ENCODE measurements at regions not wholly inside any gene's neighbourhood (a gene's known extent, or its start where the extent isn't known, plus 50 kb on each side); places are given as distances from the start of the nearest gene placed in this dataset.

GRCh38 chr12:58378028-58378427 lies 436.7 kb downstream of the ATP23 start:
- peaks cover 0 to 3% (median 0%) of the 10 kb centered on the region in 4 experiments for H3K4me1 ChIP-seq (ENCODE audit: control extremely low read depth in 1 of 4, control insufficient read depth in 4 of 4, insufficient read depth in 4 of 4, low read length in 3 of 4)
- CTCF ChIA-PET: no interaction called here
- POLR2A ChIA-PET: no interaction called here

DNA sequence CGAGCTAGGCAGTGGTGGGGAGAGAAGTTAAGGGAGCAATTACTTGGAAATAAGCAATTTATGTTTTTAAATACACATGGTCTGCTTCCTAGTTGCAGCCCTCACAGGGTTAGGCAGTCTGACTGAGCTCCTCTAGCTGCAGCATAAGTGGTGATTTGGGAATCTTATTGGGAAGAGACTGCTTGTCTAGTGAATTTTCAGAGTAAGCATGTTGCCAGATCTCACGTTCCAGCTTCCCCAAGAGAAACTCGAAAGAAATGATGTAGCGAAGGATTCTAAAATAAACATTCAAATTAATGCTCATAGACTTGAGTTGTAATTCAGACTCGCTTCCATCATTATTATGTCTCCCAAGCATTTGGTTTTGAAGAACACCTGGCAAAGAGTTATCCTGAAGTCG lies 440.2 kb downstream of the ATP23 start:
- no peak overlapping the region for H3K4me3 ChIP-seq (ENCODE audit: control insufficient read depth in 1 of 7, extremely low read depth in 1 of 7, insufficient read depth in 4 of 7, low read depth in 2 of 7, low read length in 6 of 7)
- no peak overlapping the region for H3K27ac ChIP-seq (ENCODE audit: insufficient read depth in 1 of 2, low read depth in 1 of 2, low read length in 2 of 2, poor library complexity in 1 of 2, severe bottlenecking in 2 of 2)
- CTCF ChIA-PET: interaction anchor here (0.8 to 1.4 kb wide), 2 partner anchors 10 to 16 kb away, joined by 3 to 4 read pairs; no protein-coding TSS in a partner anchor
- peaks cover 0 to 1% (median 0%) of the 10 kb centered on the region in 5 experiments for H3K9me3 ChIP-seq (ENCODE audit: control extremely low read depth in 1 of 5, control insufficient read depth in 4 of 5, insufficient read depth in 2 of 5, low read depth in 1 of 5, low read length in 4 of 5)
- H3K4me1 ChIP-seq (ENCODE audit: control extremely low read depth in 1 of 4, control insufficient read depth in 4 of 4, insufficient read depth in 4 of 4, low read length in 3 of 4): peaks cover 0 to 24% (median 3%) of the 10 kb centered on the region in 4 experiments
- POLR2A ChIA-PET: no interaction called here
- no peak for DNase-seq
- no peaks in the 10 kb centered on the region for H3K27me3 ChIP-seq (replicated peaks in 2 of 5; ENCODE audit: control insufficient read depth in 4 of 5, insufficient read depth in 5 of 5, low read length in 4 of 5)
- no peaks in the 10 kb centered on the region for H3K36me3 ChIP-seq (ENCODE audit: control insufficient read depth in 4 of 4, insufficient read depth in 4 of 4, low read length in 3 of 4)
- WGBS (ENCODE audit: insufficient coverage): 100% methylated on average over 5 of the region's 6 CpGs

More at GRCh38 chr12:58378028-58378427, 436.7 kb downstream of the ATP23 start:
- Histone ChIP-seq H3K36me3 (ENCODE audit: control insufficient read depth in 4 of 4, insufficient read depth in 4 of 4, low read length in 3 of 4) (no peaks in the 10 kb centered on the region), H3K27me3 (replicated peaks in 2 of 5; ENCODE audit: control insufficient read depth in 4 of 5, insufficient read depth in 5 of 5, low read length in 4 of 5) (no peaks in the 10 kb centered on the region), H3K4me3 (ENCODE audit: control insufficient read depth in 1 of 7, extremely low read depth in 1 of 7, insufficient read depth in 4 of 7, low read depth in 2 of 7, low read length in 6 of 7) (no peak overlapping the region), H3K9me3 (ENCODE audit: control extremely low read depth in 1 of 5, control insufficient read depth in 4 of 5, insufficient read depth in 2 of 5, low read depth in 1 of 5, low read length in 4 of 5) (peaks cover 0 to 2% (median 0%) of the 10 kb centered on the region in 5 experiments), H3K27ac (ENCODE audit: insufficient read depth in 1 of 2, low read depth in 1 of 2, low read length in 2 of 2, poor library complexity in 1 of 2, severe bottlenecking in 2 of 2) (no peak overlapping the region)
- no peak for DNase-seq
- no CpG with 5 or more reads among the region's 2 CpGs for WGBS (ENCODE audit: insufficient coverage)

DNA sequence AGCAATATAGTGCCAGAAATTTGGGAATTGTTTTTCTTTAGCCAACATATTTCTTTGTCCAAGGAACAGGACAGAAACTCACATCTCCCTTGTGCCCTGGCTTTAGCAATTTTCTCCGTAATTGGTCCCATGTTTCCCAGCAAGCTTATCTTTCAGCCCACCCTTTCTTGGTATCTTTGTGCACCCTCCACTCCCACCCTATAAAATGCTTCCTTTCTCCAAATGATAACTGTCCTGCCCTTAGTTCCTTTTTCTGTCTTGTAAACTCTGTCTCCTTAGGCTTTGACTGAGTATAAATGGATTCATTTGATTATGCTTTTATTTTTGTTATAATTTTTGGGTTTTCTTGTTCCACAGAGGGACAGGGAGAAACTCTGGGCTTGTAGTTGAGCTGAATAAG lies 442.8 kb downstream of the ATP23 start:
- CTCF ChIA-PET: no interaction called here
- peak overlapping the region in 1 of 7 experiments; percentile 1 for H3K4me3 ChIP-seq (ENCODE audit: control insufficient read depth in 1 of 7, extremely low read depth in 1 of 7, insufficient read depth in 4 of 7, low read depth in 2 of 7, low read length in 6 of 7)

GRCh38 chr12:58386136-58386535 lies 444.8 kb downstream of the ATP23 start:
- WGBS (ENCODE audit: insufficient coverage): 100% methylated on average over 1 of the region's 2 CpGs
- CTCF ChIA-PET: no interaction called here

More for the DNA sequence above, 442.8 kb downstream of the ATP23 start:
- H3K4me1 ChIP-seq (ENCODE audit: control extremely low read depth in 1 of 4, control insufficient read depth in 4 of 4, insufficient read depth in 4 of 4, low read length in 3 of 4): peaks cover 0 to 21% (median 3%) of the 10 kb centered on the region in 4 experiments
- peak; percentile 22 to 59 (median 34) for DNase-seq
- no peaks in the 10 kb centered on the region for H3K36me3 ChIP-seq (ENCODE audit: control insufficient read depth in 4 of 4, insufficient read depth in 4 of 4, low read length in 3 of 4)
- H3K27me3 ChIP-seq (replicated peaks in 2 of 5; ENCODE audit: control insufficient read depth in 4 of 5, insufficient read depth in 5 of 5, low read length in 4 of 5): no peaks in the 10 kb centered on the region
- POLR2A ChIA-PET: no interaction called here
- no peaks in the 10 kb centered on the region for H3K9me3 ChIP-seq (ENCODE audit: control extremely low read depth in 1 of 5, control insufficient read depth in 4 of 5, insufficient read depth in 2 of 5, low read depth in 1 of 5, low read length in 4 of 5)
- no peak overlapping the region for H3K27ac ChIP-seq (ENCODE audit: insufficient read depth in 1 of 2, low read depth in 1 of 2, low read length in 2 of 2, poor library complexity in 1 of 2, severe bottlenecking in 2 of 2)
- 13% methylated on average over 1 of the region's 1 CpG for WGBS (ENCODE audit: insufficient coverage)

DNA sequence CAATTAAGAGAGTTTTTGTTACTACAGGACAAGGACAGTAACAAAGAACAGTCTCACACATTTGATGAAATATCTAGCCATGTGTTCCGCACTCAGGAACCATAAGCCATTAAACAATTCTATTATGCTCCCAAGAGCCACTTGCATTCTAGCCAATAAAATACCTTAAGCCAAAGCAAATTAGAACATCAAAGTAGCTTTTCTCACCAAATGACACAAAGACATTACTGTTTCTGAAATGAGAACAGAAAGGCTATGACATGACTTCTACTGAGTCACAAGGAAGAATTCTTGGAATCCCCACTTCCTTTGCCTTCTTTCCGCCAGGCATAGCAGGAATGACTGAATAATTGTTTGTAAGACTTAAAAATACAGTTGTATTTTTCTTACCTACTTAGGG lies 445.8 kb downstream of the ATP23 start:
- DNase-seq: no peak
- ChIA-PET POLR2A (no interaction called here), CTCF (no interaction called here)
- H3K27me3 ChIP-seq (replicated peaks in 2 of 5; ENCODE audit: control insufficient read depth in 4 of 5, insufficient read depth in 5 of 5, low read length in 4 of 5): no peaks in the 10 kb centered on the region
- no CpG with 5 or more reads among the region's 2 CpGs for WGBS (ENCODE audit: insufficient coverage)
- H3K4me1 ChIP-seq (ENCODE audit: control extremely low read depth in 1 of 4, control insufficient read depth in 4 of 4, insufficient read depth in 4 of 4, low read length in 3 of 4): peaks cover 0 to 21% (median 3%) of the 10 kb centered on the region in 4 experiments
- no peak overlapping the region for H3K4me3 ChIP-seq (ENCODE audit: control insufficient read depth in 1 of 7, extremely low read depth in 1 of 7, insufficient read depth in 4 of 7, low read depth in 2 of 7, low read length in 6 of 7)
- H3K36me3 ChIP-seq (ENCODE audit: control insufficient read depth in 4 of 4, insufficient read depth in 4 of 4, low read length in 3 of 4): no peaks in the 10 kb centered on the region
- H3K27ac ChIP-seq (ENCODE audit: insufficient read depth in 1 of 2, low read depth in 1 of 2, low read length in 2 of 2, poor library complexity in 1 of 2, severe bottlenecking in 2 of 2): no peak overlapping the region
- no peaks in the 10 kb centered on the region for H3K9me3 ChIP-seq (ENCODE audit: control extremely low read depth in 1 of 5, control insufficient read depth in 4 of 5, insufficient read depth in 2 of 5, low read depth in 1 of 5, low read length in 4 of 5)

More at GRCh38 chr12:58386136-58386535, 444.8 kb downstream of the ATP23 start:
- Histone ChIP-seq H3K27me3 (replicated peaks in 2 of 5; ENCODE audit: control insufficient read depth in 4 of 5, insufficient read depth in 5 of 5, low read length in 4 of 5) (no peaks in the 10 kb centered on the region), H3K4me3 (ENCODE audit: control insufficient read depth in 1 of 7, extremely low read depth in 1 of 7, insufficient read depth in 4 of 7, low read depth in 2 of 7, low read length in 6 of 7) (no peak overlapping the region), H3K36me3 (ENCODE audit: control insufficient read depth in 4 of 4, insufficient read depth in 4 of 4, low read length in 3 of 4) (no peaks in the 10 kb centered on the region), H3K9me3 (ENCODE audit: control extremely low read depth in 1 of 5, control insufficient read depth in 4 of 5, insufficient read depth in 2 of 5, low read depth in 1 of 5, low read length in 4 of 5) (no peaks in the 10 kb centered on the region), H3K4me1 (ENCODE audit: control extremely low read depth in 1 of 4, control insufficient read depth in 4 of 4, insufficient read depth in 4 of 4, low read length in 3 of 4) (peaks cover 0 to 21% (median 3%) of the 10 kb centered on the region in 4 experiments), H3K27ac (ENCODE audit: insufficient read depth in 1 of 2, low read depth in 1 of 2, low read length in 2 of 2, poor library complexity in 1 of 2, severe bottlenecking in 2 of 2) (no peak overlapping the region)
- DNase-seq: no peak
- POLR2A ChIA-PET: no interaction called here

DNA sequence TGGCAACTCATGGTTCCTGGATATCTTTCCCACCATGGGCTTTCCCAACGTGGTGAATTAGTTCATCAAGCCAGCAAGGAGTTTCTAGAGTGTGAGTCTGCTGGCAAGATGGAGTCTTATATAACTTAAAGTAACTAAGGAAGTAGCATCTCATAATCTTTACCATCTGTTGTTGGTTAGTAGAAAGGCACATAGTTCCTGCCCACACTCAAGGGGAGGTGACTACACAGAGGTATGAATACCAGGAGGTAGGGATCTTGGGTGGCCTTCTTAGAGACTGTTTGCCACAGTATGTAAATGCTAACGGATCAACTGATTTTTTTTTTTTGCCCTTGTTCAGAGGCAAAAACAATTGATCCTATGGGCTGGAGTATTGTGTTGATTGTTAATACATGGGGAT lies 446.9 kb downstream of the ATP23 start:
- DNase-seq: peak in 1 of 3 donors; percentile 22
- peaks cover 0 to 21% (median 3%) of the 10 kb centered on the region in 4 experiments for H3K4me1 ChIP-seq (ENCODE audit: control extremely low read depth in 1 of 4, control insufficient read depth in 4 of 4, insufficient read depth in 4 of 4, low read length in 3 of 4)
- ChIA-PET CTCF (no interaction called here), POLR2A (no interaction called here)
- WGBS (ENCODE audit: insufficient coverage): 100% methylated on average over 1 of the region's 2 CpGs
- H3K36me3 ChIP-seq (ENCODE audit: control insufficient read depth in 4 of 4, insufficient read depth in 4 of 4, low read length in 3 of 4): no peaks in the 10 kb centered on the region
- peaks cover 0 to 2% (median 0%) of the 10 kb centered on the region in 5 experiments for H3K27me3 ChIP-seq (replicated peaks in 2 of 5; ENCODE audit: control insufficient read depth in 4 of 5, insufficient read depth in 5 of 5, low read length in 4 of 5)
- H3K27ac ChIP-seq (ENCODE audit: insufficient read depth in 1 of 2, low read depth in 1 of 2, low read length in 2 of 2, poor library complexity in 1 of 2, severe bottlenecking in 2 of 2): no peak overlapping the region
- no peak overlapping the region for H3K4me3 ChIP-seq (ENCODE audit: control insufficient read depth in 1 of 7, extremely low read depth in 1 of 7, insufficient read depth in 4 of 7, low read depth in 2 of 7, low read length in 6 of 7)
- no peaks in the 10 kb centered on the region for H3K9me3 ChIP-seq (ENCODE audit: control extremely low read depth in 1 of 5, control insufficient read depth in 4 of 5, insufficient read depth in 2 of 5, low read depth in 1 of 5, low read length in 4 of 5)

DNA sequence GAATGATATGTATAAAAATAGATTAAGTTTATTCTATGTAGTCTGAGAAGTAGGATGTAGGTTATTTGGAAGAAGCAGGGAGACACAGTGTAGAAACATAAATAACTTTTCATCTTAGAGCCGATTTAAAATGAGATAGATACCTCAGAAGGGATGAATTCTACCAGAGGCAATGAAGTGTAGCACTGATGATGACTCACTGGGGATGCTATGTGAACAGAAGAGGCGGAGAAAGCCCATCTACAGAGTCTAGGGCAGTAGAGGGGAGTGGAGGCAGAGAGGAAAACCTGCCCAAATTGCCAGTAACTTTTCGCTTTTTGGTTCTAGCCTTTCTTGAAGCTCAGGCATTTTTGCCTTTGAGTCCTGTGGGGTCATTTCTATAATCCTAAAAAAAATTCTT lies 451.8 kb downstream of the ATP23 start:
- no peak for DNase-seq
- no peak overlapping the region for H3K27ac ChIP-seq (ENCODE audit: insufficient read depth in 1 of 2, low read depth in 1 of 2, low read length in 2 of 2, poor library complexity in 1 of 2, severe bottlenecking in 2 of 2)
- no peaks in the 10 kb centered on the region for H3K9me3 ChIP-seq (ENCODE audit: control extremely low read depth in 1 of 5, control insufficient read depth in 4 of 5, insufficient read depth in 2 of 5, low read depth in 1 of 5, low read length in 4 of 5)
- ChIA-PET CTCF (no interaction called here), POLR2A (no interaction called here)
- peaks cover 0 to 2% (median 0%) of the 10 kb centered on the region in 5 experiments for H3K27me3 ChIP-seq (replicated peaks in 2 of 5; ENCODE audit: control insufficient read depth in 4 of 5, insufficient read depth in 5 of 5, low read length in 4 of 5)
- no peaks in the 10 kb centered on the region for H3K36me3 ChIP-seq (ENCODE audit: control insufficient read depth in 4 of 4, insufficient read depth in 4 of 4, low read length in 3 of 4)
- 100% methylated on average over 2 of the region's 3 CpGs for WGBS (ENCODE audit: insufficient coverage)
- H3K4me3 ChIP-seq (ENCODE audit: control insufficient read depth in 1 of 7, extremely low read depth in 1 of 7, insufficient read depth in 4 of 7, low read depth in 2 of 7, low read length in 6 of 7): no peak overlapping the region
- peaks cover 0 to 10% (median 2%) of the 10 kb centered on the region in 4 experiments for H3K4me1 ChIP-seq (ENCODE audit: control extremely low read depth in 1 of 4, control insufficient read depth in 4 of 4, insufficient read depth in 4 of 4, low read length in 3 of 4)
